Right forelimb (tissue), 1 donor: ENCODE measurements at regions not wholly inside any gene's neighbourhood (a gene's known extent, or its start where the extent isn't known, plus 50 kb on each side); places are given as distances from the start of the nearest gene placed in this dataset.
"Not testable (repeated sequence)": the region's sequence is repeated elsewhere in the genome, so short reads cannot be mapped to it uniquely, and the experiment has no call there.

Source experiments
- DNase-seq: peaks from one replicate; pipeline ENCODE4 v3.0.0-alpha.2; 2018

DNA sequence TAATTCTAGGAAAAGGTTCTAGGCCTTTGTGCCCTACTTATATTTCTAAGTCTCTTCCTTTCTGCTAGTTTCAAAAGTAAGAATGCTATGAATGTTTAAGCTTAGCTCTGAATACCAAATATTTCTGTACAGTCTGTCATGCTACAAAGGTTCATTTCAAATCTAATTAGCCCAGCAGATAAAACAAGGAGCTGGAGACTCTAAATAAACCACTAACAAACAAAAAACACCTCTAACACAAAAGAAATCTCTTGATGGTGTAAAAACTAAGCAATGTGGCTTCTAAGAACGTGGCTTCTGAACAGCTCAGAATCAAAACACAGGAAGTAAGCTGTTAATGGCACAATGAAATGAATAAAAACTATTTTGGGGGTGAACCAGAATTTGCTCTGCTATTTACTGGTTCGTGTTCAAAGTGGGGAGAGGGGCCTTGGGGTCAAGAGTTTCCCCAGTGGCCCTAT lies 198.3 kb downstream of the BCAS1 start:
- no peak for DNase-seq

DNA sequence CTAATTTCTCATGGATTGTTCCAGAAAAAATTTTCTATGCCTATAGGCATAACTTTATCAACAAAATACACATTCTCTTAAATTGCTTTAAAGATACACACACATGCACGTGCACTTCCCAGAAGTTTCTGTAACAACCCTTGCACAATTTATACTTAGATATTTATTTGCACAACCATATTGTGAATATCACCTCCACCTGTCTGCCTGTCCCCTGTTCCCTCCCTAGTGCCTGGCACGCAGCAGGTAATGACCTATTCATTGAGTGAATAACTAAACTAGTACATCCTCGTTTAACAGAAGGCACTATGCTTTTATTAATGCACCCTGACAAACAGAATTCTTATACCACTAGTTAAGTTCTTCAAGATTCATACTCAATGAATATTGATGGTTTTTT lies 198.9 kb downstream of the BCAS1 start:
- DNase-seq, result no peak

DNA sequence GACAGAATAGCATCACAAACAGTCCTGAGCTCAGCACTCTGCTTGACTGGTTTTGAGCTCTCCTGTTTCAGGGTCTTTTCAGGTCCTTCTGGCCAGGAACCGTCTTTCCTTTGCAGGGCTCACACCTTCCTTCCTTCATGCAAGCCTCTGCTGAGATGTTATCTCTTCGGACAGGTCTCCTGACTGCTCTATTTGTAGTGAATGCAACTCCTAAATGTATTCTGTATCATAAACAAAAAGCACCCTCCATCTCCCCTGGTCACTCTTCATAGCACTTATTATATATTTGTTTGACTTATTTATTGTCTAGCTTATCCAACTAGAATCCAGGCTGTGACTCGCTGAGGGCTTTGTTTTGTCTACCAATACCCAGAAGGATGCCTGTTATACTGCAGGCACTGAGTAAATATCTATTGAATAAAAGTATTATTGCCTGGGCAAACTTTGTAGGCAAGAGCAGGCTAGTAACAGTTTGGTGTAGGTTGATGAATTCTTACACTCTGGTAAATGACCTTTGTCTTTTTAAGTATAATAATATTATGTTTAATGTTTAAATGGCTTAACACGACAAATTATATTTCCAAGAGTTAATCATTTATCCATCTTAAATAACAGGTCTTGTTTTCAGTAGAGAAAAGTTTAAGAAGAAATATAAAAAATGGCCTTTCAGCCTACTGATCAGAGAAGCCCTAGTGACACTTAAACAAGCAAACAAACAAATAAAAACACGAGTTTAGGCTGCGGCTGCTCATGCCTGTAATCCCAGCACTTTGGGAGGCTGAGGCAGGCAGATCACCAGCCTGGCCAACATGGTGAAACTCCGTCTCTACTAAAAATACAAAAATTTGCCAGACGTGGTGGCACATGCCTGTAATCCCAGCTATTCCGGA lies 199.7 kb downstream of the BCAS1 start:
- DNase-seq, result no peak

DNA sequence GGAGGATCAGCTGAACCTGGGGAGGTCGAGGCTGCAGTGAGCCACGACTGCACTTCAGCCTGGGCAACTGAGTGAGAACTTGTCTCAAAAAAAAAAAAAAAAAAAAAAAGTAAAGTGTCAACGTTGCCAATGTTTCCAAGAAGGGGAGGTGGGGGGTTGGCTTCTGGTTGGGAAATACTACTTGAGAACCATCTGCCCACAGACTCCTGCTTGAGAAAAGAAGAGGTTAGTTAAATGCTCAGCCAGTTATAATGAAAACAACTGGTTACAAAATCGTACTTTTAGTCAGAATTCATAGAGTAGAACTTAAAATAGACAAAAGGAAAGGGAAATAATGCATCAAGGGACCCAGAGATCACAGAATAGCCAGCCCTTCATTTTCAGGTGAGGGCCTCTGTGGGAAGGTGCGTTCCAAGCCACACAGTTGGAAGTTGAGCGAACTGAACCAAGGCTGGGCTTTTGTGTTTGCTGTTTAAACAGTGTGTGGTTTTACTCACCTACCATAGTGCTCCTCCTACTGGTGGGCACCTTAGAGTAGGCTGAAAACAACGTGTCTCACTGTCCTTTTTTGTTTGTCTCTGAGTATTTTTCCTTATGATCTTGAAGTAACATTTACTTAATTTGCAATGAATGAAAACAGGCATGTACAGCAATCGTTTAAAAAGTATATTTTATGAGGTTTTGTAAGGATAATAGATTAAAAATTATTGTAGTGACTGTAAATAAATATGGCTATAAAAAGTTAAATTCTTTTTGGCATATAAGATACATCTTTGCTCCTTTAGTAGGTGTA lies 200.7 kb downstream of the BCAS1 start:
- peak; percentile 56 for DNase-seq

DNA sequence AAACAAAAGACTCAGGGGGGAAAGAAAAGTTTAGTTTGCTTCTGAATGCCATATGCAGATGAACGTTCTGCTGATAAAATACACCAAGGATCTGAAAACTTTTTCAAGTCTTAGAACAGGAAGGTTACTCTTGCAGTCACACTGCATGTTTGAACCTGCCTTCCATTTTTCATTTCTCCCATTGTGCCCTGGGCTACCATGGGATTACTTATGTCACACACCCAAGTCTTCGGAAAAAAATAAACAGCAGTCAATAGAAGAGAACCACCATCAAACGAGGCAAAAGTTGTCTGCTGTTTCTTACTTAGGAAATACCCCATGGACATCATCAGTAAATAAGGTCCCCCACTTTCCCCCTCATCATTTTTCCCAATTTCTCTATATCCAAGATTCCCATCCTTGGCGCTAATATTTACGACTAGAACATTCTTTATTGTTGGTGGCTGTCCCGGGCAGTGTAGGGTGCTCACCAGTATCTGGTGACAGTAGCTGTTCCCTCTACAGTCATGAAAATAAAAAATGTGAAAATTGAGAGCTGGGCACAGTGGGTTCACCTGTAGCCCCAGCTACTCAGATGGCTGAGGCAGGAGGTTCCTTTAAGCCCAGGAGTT lies 202.5 kb downstream of the BCAS1 start:
- no peak for DNase-seq

DNA sequence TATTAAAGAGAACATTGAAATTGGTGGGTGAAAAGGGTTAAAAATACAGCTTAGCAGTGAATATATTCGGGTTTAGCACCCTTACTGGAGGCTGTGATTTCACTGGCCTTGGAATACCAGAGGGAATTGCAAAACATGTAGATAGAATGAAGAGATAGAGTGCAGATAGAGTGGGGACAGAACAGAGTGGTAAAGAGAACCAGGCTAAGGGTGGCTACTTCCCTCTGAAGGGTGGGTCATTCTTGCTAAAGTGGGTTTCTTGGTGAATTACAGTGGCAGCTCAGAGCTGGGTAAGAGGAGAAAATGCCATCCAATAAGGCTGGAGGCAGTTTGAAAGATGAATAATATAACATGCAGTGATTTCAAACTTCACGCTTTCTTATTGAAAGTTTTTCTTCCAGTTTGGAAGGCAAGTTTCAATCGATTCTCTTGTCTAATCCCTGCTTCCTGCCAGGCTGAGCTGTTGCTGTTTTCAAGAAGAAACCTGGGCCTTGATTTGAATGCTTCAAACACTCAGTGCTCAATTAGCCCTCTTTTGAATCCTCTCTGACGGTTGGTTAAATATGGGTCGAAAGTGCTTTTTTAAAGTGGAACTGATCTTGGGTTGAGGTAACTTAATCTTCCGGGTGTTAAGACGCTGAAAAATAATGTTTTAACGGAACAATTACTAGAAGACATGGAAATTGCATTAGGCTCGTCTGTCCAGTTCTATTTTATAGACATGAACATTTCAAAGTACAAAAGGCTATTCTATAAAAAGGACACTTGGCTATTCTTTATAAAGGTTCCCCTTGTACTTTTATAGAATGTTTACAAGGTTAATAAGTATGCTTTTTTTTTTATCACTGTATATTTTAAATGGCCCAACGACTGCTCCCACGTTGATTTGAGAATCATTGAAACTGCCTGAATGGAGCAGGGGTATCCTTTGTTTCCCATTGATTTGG lies 203.3 kb downstream of the BCAS1 start:
- DNase-seq, result no peak

DNA sequence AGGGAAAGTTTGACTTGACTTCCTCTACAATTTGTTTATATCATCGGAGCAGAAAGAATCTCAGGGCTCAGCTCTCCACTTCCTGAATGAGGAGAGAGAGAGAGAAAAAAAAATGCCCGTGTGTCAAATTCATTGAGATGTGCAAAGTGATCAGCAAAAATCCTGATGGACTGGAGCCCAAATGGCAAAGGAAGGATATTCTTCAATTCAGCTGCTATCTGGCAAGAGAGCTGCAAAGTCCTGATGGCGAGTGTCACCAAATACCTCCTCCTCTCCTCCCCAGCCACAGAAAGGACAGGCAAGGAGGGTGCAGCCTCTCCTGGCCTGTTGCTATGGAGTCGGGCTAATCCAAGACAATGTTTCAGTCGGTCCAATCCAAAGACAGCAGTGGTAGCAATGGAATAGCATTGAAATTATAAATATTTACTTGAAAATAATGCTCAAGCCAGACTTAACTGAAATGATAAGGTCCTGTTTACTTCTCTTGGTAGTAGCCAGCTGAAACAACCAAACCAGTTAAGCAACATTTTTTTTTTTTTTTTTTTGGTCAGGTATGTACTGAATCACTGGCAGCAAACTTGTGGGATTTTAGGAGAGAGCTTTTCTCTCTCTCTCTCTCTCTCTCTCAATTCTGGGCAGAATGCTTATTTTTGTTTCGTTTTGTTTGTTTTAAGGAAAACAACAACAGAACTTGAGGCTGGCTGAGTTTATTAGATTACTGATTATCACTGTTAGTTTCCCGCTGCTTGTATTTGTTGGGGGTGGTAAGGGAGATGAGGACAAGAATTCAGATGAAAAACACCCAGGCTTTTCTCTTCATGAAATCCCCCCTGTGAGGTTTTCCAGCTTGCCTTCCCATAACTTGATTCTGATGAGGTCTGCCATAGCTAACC lies 204.2 kb downstream of the BCAS1 start:
- DNase-seq, result peak; percentile 67

DNA sequence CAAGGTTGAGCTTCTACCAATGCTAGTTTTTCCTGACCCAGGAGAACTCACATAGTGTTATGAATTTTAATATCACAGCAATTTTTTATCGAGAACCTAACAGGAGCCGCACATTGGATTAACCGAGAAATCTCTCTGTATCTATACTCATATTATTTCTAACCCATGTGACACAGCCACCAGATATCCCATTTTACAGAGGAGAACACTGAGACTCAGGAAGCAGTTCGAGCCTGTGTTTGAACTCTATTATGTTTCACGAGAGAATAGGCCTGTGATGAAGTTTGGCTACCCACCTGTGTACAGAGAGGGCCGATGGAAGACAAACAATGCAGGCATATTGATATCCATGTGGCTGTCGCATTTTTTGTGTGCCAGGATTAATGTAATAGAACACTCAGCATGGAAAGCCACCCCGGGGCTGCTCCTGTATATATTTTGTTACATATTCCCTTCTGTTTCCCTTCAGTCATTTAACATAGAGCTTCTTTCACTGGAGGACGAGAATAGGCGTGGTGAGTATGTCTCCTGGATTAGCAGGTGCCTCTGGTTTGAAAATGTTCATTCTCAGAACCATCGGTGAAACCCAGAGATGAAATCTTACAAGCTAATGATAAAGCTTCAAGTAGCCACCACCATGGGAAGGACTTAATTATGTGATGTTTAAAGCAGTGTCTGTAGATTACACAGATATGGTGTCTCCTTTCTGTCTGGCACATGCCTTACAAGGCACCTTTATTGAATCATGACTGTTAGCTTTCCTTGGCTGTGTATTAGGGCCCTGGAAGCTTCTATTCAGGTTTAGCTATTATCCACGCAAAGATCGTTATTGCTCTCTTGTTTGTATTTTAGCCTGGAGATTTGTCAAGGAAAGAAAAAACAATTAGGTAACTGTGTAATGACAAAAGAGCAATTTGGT lies 205.4 kb downstream of the BCAS1 start:
- DNase-seq, result not testable (repeated sequence)

DNA sequence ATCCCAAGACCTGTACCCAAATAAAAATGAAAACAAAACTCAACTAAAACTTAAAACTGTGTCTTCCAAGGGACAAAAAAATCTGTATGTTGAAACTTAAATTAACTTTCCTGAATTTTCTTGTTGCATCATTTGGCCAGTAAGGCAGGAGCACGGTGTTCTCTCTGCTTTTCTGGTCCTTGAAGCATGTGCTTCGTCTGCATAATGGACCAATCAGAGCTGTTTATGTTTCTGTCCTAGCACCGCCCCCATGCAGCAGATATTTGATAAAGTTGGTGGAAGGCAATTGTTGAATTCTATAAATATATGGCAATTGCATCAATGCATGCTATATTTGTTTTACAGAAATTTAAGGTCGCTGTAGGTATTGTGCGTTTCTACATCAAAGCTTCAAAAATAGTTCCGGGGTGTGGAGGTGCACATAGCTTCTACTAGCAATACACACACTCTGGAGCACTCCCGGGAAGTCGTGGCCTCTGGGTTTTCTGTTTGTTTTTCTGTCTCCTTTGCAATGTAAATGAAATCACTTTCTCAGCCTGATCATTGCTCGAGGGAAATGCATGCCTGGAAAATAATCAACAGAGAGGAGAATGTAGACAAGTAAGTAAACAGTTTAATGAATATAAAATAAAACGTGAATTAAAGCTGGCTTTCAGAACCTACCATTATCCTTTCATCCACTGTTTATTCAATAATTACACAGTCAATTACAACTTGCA lies 206.3 kb downstream of the BCAS1 start:
- DNase-seq, result not testable (repeated sequence)

DNA sequence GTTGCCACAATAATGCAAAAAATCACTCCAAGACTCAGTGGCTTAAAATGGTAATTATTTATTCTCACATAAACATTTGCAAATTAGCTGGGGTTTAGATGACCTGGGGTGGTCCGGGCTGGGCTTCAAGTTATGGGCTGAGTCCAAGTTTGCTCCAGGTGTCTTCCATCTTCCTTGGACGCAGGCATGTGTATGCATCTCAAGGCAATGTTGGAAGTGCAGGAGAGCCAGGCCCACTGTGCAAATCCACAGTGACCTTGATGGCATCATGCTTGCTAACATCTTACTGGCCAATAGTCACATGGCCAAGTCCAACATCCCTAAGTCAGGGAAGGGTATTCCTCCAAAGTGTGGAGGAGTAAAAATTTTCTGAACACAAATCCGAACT lies 206.9 kb downstream of the BCAS1 start:
- DNase-seq, result not testable (repeated sequence)

DNA sequence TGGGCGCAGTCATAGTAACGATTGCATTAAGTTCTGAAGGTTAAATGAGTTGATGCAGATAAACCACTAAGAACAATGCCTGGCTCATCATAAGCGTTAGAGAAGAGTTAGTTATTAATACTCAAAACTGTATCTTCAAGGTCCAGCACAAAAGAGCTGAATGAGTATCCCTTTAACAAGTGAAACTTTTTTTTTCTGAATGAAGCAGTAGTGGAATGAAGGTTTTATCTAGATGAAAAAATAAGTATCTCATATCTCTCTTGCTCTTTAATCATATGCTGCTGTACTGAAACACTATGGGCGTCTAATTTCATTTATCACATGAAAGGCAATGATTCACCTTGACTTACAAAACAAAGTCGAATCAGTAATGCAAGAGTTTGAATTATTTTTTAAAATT lies 207.4 kb downstream of the BCAS1 start:
- not testable (repeated sequence) for DNase-seq

DNA sequence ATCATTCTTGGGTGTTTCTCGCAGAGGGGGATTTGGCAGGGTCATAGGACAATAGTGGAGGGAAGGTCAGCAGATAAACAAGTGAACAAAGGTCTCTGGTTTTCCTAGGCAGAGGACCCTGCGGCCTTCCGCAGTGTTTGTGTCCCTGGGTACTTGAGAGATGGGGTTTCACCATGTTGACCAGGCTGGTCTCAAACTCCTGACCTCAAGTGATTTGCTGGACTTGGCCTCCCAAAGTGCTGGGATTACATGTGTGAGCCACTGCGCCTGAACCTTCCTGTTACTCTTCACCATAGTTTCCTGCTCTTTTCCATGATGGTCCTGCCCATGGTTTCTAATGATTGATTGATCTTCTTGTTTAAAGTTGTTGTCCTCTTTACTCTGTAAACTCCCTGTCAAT lies 207.9 kb downstream of the BCAS1 start:
- not testable (repeated sequence) for DNase-seq

DNA sequence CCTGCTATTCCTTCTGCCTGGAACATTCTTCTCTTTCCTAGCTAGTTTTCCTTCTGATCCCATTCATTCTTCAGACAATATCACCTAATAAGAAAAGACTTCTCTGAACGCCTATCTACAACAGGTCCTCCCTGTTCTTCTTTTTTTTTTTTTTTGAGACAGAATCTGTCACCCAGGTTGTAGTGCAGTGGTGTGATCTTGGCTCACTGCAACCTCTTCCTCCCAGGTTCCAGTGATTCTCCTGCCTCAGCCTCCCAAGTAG lies 208.3 kb downstream of the BCAS1 start:
- not testable (repeated sequence) for DNase-seq

DNA sequence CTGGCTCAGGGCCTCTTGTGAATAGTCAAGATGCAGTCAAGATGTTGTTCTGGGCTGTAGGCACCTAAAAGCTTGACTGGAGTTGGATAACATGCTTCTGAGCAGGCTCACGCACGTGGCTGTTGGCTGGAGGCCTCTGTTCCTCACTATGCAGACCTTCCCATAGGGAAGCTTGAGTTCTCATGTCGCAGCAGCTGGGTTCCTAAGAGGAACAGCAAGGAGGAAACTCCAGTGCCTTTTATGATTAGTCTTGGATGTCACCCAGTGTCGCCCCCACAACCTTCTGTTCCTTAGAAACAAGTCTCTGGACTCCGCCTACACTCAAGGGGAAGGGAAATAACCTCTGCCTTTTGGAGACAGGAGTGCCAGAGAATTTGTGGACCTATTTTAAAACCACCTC lies 210.7 kb downstream of the BCAS1 start:
- DNase-seq, result peak; percentile 71

DNA sequence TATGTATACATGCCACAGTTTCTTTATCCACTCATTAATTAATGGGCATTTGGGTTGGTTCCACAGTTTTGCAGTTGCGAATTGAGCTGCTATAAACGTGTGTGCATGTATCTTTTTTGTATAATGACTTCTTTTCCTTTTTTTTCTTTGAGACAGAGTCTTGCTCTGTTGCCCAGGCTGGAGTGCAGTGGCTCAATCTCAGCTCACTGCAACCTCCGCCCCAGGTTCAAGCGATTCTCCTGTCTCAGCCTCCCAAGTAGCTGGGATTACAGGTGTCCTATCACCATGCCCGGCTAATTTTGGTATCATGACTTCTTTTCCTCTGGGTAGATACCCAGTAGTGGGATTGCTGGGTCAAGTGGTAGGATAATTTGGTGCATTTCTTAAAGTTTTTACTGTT lies 211.4 kb downstream of the BCAS1 start:
- not testable (repeated sequence) for DNase-seq

DNA sequence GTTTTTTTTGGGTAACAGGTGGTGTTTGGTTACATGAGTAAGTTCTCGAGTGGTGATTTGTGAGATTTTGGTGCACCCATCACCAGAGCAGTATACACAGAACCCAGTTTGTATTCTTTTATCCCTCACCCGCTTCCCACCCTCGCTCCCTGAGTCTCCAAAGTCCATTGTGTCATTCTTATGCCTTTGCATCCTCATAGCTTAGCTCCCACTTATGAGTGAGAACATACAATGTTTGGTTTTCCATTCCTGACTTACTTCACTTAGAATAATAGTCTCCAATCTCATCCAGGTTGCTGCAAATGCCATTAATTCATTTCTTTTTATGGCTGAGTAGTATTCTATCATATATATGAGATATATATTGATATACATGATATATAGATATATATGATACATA lies 211.9 kb downstream of the BCAS1 start:
- not testable (repeated sequence) for DNase-seq

DNA sequence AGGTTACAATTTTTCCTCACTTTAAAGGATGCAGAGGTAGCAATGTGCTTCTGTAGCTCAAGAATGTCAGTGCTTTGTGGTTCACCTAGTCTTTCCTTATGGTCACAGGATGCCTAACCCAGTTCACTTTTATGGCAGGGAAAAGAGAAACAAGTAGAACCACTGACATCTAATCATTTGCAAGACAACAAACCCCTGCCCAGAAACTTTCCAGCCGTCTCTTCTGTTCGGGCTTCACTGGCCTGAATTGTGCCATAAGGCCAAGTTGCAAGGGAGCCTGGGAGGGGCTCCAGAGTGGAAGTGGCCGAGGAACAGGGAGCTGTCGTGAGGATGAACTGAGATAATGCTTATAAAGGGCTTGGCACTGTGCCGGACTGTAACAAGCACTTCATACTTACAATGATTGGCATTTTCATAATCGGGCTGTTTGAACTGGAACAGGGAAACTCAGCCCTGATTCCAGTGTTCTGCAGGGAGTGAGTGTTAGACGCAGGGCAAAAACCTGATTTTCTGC lies 212.6 kb downstream of the BCAS1 start:
- DNase-seq, result no peak

DNA sequence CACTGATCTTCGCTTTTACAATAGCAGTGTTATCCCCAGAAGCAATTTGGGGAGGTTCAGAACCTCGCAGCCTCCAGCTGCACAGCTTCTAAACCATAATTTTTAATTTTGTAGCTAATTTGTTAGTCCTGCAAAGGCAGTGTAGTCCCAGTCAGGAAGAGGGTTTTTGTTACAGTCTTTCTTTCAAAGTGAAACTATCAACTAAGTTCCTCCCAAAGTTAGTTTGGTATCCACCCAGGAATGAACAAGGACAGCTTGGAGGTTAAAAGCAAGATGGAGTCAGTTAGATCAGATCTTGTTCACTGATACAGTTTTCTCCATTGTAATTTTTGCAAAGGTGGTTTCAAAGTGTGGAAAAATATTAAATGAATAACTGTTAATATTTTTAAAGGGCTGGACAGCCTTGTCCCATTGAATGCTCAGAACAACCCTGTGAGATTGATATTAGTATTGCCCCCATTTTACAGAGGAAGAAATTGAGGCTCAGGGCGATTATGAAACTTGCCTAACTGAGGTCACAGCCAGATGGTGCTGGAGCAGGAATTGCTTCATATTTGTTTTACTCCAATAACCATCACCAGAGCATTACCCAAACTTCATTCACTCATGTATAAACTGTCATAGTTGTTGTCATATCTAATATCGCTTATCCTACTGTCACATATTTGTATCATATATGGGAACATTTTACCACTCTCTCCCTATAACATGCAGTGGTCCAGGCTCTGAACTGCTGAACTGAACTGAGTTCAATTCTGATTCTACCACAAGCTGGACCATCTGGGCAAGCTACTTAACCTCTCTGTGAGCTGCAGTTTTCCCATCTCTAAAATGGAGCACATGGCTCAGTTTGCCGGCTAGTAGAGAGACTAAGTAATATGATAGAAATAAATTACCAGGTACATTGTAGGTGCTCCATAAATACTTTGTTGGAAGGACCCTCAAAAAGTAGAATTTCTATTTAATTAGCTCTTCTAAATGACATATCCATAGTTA lies 213.8 kb downstream of the BCAS1 start:
- no peak for DNase-seq
